GM23338 (cell line): ENCODE measurements at regions not wholly inside any gene's neighbourhood (a gene's known extent, or its start where the extent isn't known, plus 50 kb on each side); places are given as distances from the start of the nearest gene placed in this dataset.

Source experiments
- CREB1 ChIP-seq: fragments of 250-450 bp; sonication (Bioruptor Pico); IDR thresholded peaks from 2 replicates; pipeline ENCODE4 v1.5.0; 2020; ENCODE audit warnings: low read depth, mild to moderate bottlenecking, moderate library complexity
- EZH2 ChIP-seq: fragments of 200-600 bp; sonication (generic); IDR thresholded peaks from one replicate; pipeline ENCODE4 v1.8.0; 2017; ENCODE audit warnings: antibody characterized with exemption, mild to moderate bottlenecking, low read depth; ENCODE audit not compliant: unreplicated experiment
- EZH2phosphoT487 ChIP-seq: fragments of 200-600 bp; sonication (generic); IDR thresholded peaks from one replicate; pipeline ENCODE4 v1.8.1; 2018; ENCODE audit warnings: antibody characterized with exemption; ENCODE audit not compliant: unreplicated experiment
- POLR2AphosphoS5 ChIP-seq: IDR thresholded peaks from 2 replicates; pipeline ENCODE4 v1.6.1; 2016; ENCODE audit warnings: antibody characterized with exemption, low read depth
- REST ChIP-seq: IDR thresholded peaks from one replicate; pipeline ENCODE4 v1.6.1; 2018; ENCODE audit warnings: antibody characterized with exemption; ENCODE audit not compliant: unreplicated experiment
- ZNF331 ChIP-seq: fragments of 250-450 bp; sonication (Bioruptor Pico); IDR thresholded peaks from 2 replicates; pipeline ENCODE4 v1.5.0; 2020; ENCODE audit warnings: low read depth, mild to moderate bottlenecking, moderate library complexity
- ZNF462 ChIP-seq: fragments of 250-450 bp; sonication (Bioruptor Pico); IDR thresholded peaks from 2 replicates; pipeline ENCODE4 v1.5.0; 2020; ENCODE audit warnings: mild to moderate bottlenecking, moderate library complexity
- TF ChIP-seq, protein P1 (sequence below), 2 experiments: fragments of 200-600 bp in 1 of 2; sonication (generic) in 1 of 2; conservative IDR thresholded peaks; 2 replicates each; pipeline versions ENCODE4 v1.5.1 to v1.6.1; 2016 to 2017; ENCODE audit warnings: antibody characterized with exemption in 2 of 2, low read depth in 2 of 2, mild to moderate bottlenecking in 2 of 2, moderate library complexity in 1 of 2
- TF ChIP-seq, protein P2 (sequence below): IDR thresholded peaks from 2 replicates; pipeline ENCODE4 v1.6.1; 2016; ENCODE audit warnings: antibody characterized with exemption

GRCh38 chr9:31912636-31913035 lies 471.8 kb upstream of the ACO1 start:
- TF ChIP-seq ZNF331 (CRISPR knock-in tag) (no peak), EZH2phosphoT487 (no peak), EZH2 (no peak), REST (no peak), CREB1 (no peak), POLR2AphosphoS5 (no peak), ZNF462 (CRISPR knock-in tag) (no peak)
- TF ChIP-seq, protein P1, sequence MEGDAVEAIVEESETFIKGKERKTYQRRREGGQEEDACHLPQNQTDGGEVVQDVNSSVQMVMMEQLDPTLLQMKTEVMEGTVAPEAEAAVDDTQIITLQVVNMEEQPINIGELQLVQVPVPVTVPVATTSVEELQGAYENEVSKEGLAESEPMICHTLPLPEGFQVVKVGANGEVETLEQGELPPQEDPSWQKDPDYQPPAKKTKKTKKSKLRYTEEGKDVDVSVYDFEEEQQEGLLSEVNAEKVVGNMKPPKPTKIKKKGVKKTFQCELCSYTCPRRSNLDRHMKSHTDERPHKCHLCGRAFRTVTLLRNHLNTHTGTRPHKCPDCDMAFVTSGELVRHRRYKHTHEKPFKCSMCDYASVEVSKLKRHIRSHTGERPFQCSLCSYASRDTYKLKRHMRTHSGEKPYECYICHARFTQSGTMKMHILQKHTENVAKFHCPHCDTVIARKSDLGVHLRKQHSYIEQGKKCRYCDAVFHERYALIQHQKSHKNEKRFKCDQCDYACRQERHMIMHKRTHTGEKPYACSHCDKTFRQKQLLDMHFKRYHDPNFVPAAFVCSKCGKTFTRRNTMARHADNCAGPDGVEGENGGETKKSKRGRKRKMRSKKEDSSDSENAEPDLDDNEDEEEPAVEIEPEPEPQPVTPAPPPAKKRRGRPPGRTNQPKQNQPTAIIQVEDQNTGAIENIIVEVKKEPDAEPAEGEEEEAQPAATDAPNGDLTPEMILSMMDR (conservative IDR thresholded peaks at IDR 0.05; ENCODE audit: low read depth in 2 of 2) = no peak
- TF ChIP-seq, protein P2, sequence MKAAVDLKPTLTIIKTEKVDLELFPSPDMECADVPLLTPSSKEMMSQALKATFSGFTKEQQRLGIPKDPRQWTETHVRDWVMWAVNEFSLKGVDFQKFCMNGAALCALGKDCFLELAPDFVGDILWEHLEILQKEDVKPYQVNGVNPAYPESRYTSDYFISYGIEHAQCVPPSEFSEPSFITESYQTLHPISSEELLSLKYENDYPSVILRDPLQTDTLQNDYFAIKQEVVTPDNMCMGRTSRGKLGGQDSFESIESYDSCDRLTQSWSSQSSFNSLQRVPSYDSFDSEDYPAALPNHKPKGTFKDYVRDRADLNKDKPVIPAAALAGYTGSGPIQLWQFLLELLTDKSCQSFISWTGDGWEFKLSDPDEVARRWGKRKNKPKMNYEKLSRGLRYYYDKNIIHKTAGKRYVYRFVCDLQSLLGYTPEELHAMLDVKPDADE = no peak
